Prostate gland (tissue), 2 donors: ENCODE measurements at regions not wholly inside any gene's neighbourhood (a gene's known extent, or its start where the extent isn't known, plus 50 kb on each side); places are given as distances from the start of the nearest gene placed in this dataset.

Source experiments
- POLR2A ChIP-seq: fragments of 450-650 bp; IDR thresholded peaks from one replicate; pipeline ENCODE4 v1.6.1; 2016; ENCODE audit warnings: antibody characterized with exemption, mild to moderate bottlenecking
- TF ChIP-seq, protein P1 (sequence below), 4 experiments: fragments of 200-600 bp in 2 of 4; fragments of 450-650 bp in 2 of 4; sonication (generic) in 2 of 4; IDR thresholded peaks; 1 replicate in 3 of 4; 2 replicates in 1 of 4; pipeline ENCODE4 v1.5.1; 2016 to 2019; ENCODE audit warnings: antibody characterized with exemption in 4 of 4, mild to moderate bottlenecking in 2 of 4, moderate library complexity in 2 of 4

DNA sequence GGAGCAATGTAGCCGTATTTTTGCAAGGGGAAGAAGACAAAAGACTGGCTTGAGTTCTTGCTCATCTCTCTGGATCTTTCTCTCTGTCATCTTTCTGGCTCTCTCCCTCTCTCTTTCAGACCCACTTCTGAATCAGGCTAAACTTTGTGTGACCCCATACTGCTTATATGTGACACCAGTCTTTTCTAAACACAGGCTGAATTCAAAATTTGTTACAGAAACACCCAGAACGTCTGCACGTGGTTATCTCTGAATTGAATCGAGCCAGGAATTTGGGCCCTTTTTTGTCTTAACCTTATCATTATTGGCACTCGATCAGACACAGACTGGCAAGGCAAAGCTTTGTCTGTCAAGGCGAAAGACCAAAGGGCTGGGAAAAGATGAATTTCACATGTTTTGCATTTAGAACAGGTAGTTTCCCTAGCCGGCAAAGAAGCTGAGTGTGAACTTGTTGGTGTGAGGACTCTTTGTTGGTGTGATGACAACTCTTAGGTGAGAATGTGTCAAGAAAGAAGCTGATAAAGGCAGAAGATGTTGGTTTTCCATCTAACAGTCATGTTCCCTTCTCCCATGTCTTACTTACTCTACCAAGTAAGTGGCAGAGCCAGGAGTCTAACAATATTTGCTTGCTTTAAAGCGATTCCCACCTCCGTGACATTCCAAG lies 150.2 kb upstream of the RFLNA start:
- no peak for TF ChIP-seq POLR2A
- TF ChIP-seq, protein P1, sequence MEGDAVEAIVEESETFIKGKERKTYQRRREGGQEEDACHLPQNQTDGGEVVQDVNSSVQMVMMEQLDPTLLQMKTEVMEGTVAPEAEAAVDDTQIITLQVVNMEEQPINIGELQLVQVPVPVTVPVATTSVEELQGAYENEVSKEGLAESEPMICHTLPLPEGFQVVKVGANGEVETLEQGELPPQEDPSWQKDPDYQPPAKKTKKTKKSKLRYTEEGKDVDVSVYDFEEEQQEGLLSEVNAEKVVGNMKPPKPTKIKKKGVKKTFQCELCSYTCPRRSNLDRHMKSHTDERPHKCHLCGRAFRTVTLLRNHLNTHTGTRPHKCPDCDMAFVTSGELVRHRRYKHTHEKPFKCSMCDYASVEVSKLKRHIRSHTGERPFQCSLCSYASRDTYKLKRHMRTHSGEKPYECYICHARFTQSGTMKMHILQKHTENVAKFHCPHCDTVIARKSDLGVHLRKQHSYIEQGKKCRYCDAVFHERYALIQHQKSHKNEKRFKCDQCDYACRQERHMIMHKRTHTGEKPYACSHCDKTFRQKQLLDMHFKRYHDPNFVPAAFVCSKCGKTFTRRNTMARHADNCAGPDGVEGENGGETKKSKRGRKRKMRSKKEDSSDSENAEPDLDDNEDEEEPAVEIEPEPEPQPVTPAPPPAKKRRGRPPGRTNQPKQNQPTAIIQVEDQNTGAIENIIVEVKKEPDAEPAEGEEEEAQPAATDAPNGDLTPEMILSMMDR (IDR thresholded peaks at IDR 0.05): no peak
